Liver (tissue), 8 donors: ENCODE measurements at regions not wholly inside any gene's neighbourhood (a gene's known extent, or its start where the extent isn't known, plus 50 kb on each side); places are given as distances from the start of the nearest gene placed in this dataset.

Source experiments
- DNase-seq: peaks from one replicate; pipeline ENCODE4 v3.0.0-alpha.2; 2017; ENCODE audit warnings: low spot score
- H3K27ac ChIP-seq, 2 donors: one replicate each; pipeline ENCODE4 v1.7.0; 2013; ENCODE audit warnings: inconsistent platforms in 2 of 2, low read length in 2 of 2, control low read depth in 1 of 2, low read depth in 1 of 2, mild to moderate bottlenecking in 1 of 2
- H3K27me3 ChIP-seq, 4 donors: one replicate each; pipeline versions ENCODE4 v1.6.1 to v1.7.0; 2013; ENCODE audit warnings: low read length in 3 of 4, inconsistent platforms in 1 of 4, mild to moderate bottlenecking in 1 of 4, moderate library complexity in 1 of 4; ENCODE audit not compliant: control insufficient read depth in 4 of 4, insufficient read depth in 4 of 4
- H3K36me3 ChIP-seq, 4 donors: one replicate each; pipeline versions ENCODE4 v1.6.1 to v1.7.0; 2013; ENCODE audit warnings: low read length in 3 of 4, mild to moderate bottlenecking in 3 of 4, low read depth in 1 of 4, moderate library complexity in 1 of 4; ENCODE audit not compliant: control insufficient read depth in 4 of 4, insufficient read depth in 3 of 4
- H3K4me1 ChIP-seq, 4 donors: one replicate each; pipeline versions ENCODE4 v1.6.1 to v1.7.0; 2013; ENCODE audit warnings: low read length in 3 of 4, mild to moderate bottlenecking in 3 of 4, moderate library complexity in 1 of 4; ENCODE audit not compliant: control insufficient read depth in 4 of 4, insufficient read depth in 4 of 4
- H3K4me3 ChIP-seq, 3 donors: one replicate each; pipeline versions ENCODE4 v1.6.1 to v1.7.0; 2013; ENCODE audit warnings: low read length in 3 of 3, control low read depth in 1 of 3, low read depth in 1 of 3, mild to moderate bottlenecking in 1 of 3
- H3K9ac ChIP-seq, 2 donors: one replicate each; pipeline ENCODE4 v1.7.0; 2013; ENCODE audit warnings: low read length in 2 of 2, mild to moderate bottlenecking in 2 of 2, moderate library complexity in 2 of 2, control low read depth in 1 of 2, low read depth in 1 of 2
- H3K9me3 ChIP-seq, 4 donors: one replicate each; pipeline versions ENCODE4 v1.6.1 to v1.7.0; 2013; ENCODE audit warnings: low read length in 3 of 4; ENCODE audit not compliant: control insufficient read depth in 4 of 4
- CTCF ChIP-seq: fragments of 150-350 bp; IDR thresholded peaks from 2 replicates; pipeline ENCODE4 v1.5.1; 2017; ENCODE audit warnings: improper control_type of control experiment, low read depth, low read length; ENCODE audit not compliant: missing input control
- EGR1 ChIP-seq, 2 donors: IDR thresholded peaks; 2 replicates each; pipeline ENCODE4 v1.6.1; 2016 to 2018; ENCODE audit warnings: antibody characterized with exemption in 2 of 2, low read depth in 2 of 2
- FOXA1 ChIP-seq: IDR thresholded peaks from 2 replicates; pipeline ENCODE4 v1.6.1; 2016; ENCODE audit warnings: antibody characterized with exemption
- FOXA2 ChIP-seq: IDR thresholded peaks from 2 replicates; pipeline ENCODE4 v1.6.1; 2016; ENCODE audit warnings: antibody characterized with exemption
- GABPA ChIP-seq, 2 donors: IDR thresholded peaks in 1 of 2; conservative IDR thresholded peaks in 1 of 2; 2 replicates each; pipeline ENCODE4 v1.6.1; 2016; ENCODE audit warnings: antibody characterized with exemption in 2 of 2, mild to moderate bottlenecking in 1 of 2, moderate library complexity in 1 of 2
- HNF4A ChIP-seq, 2 donors: conservative IDR thresholded peaks; 2 replicates each; pipeline ENCODE4 v1.6.1; 2016; ENCODE audit warnings: antibody characterized with exemption in 2 of 2, mild to moderate bottlenecking in 2 of 2
- HNF4G ChIP-seq: IDR thresholded peaks from 2 replicates; pipeline ENCODE4 v1.6.1; 2016; ENCODE audit warnings: antibody characterized with exemption
- JUND ChIP-seq, 2 donors: IDR thresholded peaks; 2 replicates each; pipeline ENCODE4 v1.6.1; 2016; ENCODE audit warnings: antibody characterized with exemption in 2 of 2
- MAX ChIP-seq: IDR thresholded peaks from 2 replicates; pipeline ENCODE4 v1.6.1; 2016; ENCODE audit warnings: antibody characterized with exemption
- NR2F2 ChIP-seq: IDR thresholded peaks from 2 replicates; pipeline ENCODE4 v1.6.1; 2016; ENCODE audit warnings: antibody characterized with exemption
- RAD21 ChIP-seq, 2 donors: IDR thresholded peaks; 2 replicates each; pipeline ENCODE4 v1.6.1; 2016; ENCODE audit warnings: antibody characterized with exemption in 2 of 2, mild to moderate bottlenecking in 2 of 2
- REST ChIP-seq: IDR thresholded peaks from 2 replicates; pipeline ENCODE4 v1.6.1; 2016; ENCODE audit warnings: antibody characterized with exemption, mild to moderate bottlenecking
- RXRA ChIP-seq, 2 donors: IDR thresholded peaks; 2 replicates each; pipeline ENCODE4 v1.6.1; 2017 to 2018; ENCODE audit warnings: antibody characterized with exemption in 2 of 2, mild to moderate bottlenecking in 1 of 2
- SP1 ChIP-seq: IDR thresholded peaks from 2 replicates; pipeline ENCODE4 v1.6.1; 2018; ENCODE audit warnings: antibody characterized with exemption, mild to moderate bottlenecking
- TAF1 ChIP-seq: conservative IDR thresholded peaks from 2 replicates; pipeline ENCODE4 v1.6.1; 2016; ENCODE audit warnings: antibody characterized with exemption, mild to moderate bottlenecking
- YY1 ChIP-seq: IDR thresholded peaks from 2 replicates; pipeline ENCODE4 v1.6.1; 2016; ENCODE audit warnings: antibody characterized with exemption, mild to moderate bottlenecking
- ZBTB33 ChIP-seq: IDR thresholded peaks from 2 replicates; pipeline ENCODE4 v1.6.1; 2016; ENCODE audit warnings: antibody characterized with exemption
- WGBS: extraction: QIAGEN DNeasy Blood & Tissue Kit; methylation state at CpG from one replicate; pipeline ENCODE4 v1.1.7; 2013; 5-methylcytosine and 5-hydroxymethylcytosine counted together
- TF ChIP-seq, protein P1 (sequence below): IDR thresholded peaks from 2 replicates; pipeline ENCODE4 v1.6.1; 2016; ENCODE audit warnings: antibody characterized with exemption
- donor health status: healthy.
- donor health status: healthy.
- donor health status: healthy.
- donor health status: healthy.
- donor health status: healthy.

GRCh38 chr13:106041445-106041844, 494.0 kb downstream of the EFNB2 start:
- WGBS = 74% methylated on average over 3 of the region's 3 CpGs

More at GRCh38 chr13:106041445-106041844, 494.0 kb downstream of the EFNB2 start:
- Histone ChIP-seq H3K9me3 (no peaks in the 10 kb centered on the region), H3K4me1 (no peaks in the 10 kb centered on the region), H3K27me3 (peaks cover 0 to 4% (median 0%) of the 10 kb centered on the region in 4 donors), H3K27ac (no peak overlapping the region), H3K9ac (no peak overlapping the region), H3K36me3 (no peaks in the 10 kb centered on the region), H3K4me3 (no peak overlapping the region)
- TF ChIP-seq RXRA (IDR thresholded peaks at IDR 0.05) (no peak), TAF1 (no peak), FOXA1 (no peak), NR2F2 (no peak), HNF4G (no peak), GABPA (IDR thresholded peaks at IDR 0.05 in 1 of 2, conservative IDR thresholded peaks at IDR 0.05 in 1 of 2) (no peak), SP1 (no peak), EGR1 (IDR thresholded peaks at IDR 0.05; ENCODE audit: low read depth in 2 of 2) (no peak), CTCF (no peak), RAD21 (IDR thresholded peaks at IDR 0.05) (no peak), FOXA2 (no peak), REST (no peak), YY1 (no peak), JUND (IDR thresholded peaks at IDR 0.05) (no peak), ZBTB33 (no peak), HNF4A (conservative IDR thresholded peaks at IDR 0.05) (no peak), MAX (no peak)
- TF ChIP-seq, protein P1, sequence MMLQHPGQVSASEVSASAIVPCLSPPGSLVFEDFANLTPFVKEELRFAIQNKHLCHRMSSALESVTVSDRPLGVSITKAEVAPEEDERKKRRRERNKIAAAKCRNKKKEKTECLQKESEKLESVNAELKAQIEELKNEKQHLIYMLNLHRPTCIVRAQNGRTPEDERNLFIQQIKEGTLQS = no peak
- no peak for DNase-seq
